H1 (cell line): ENCODE measurements at regions not wholly inside any gene's neighbourhood (a gene's known extent, or its start where the extent isn't known, plus 50 kb on each side); places are given as distances from the start of the nearest gene placed in this dataset.

Source experiments
- BACH1 ChIP-seq: IDR thresholded peaks from 2 replicates; pipeline ENCODE4 v1.6.1; 2012; ENCODE audit warnings: low read length, improper control_type of control experiment
- EGR1 ChIP-seq: IDR thresholded peaks from 2 replicates; pipeline ENCODE4 v1.6.1; 2011; ENCODE audit warnings: low read depth, low read length, borderline replicate concordance
- SAP30 ChIP-seq: fragments of 300-600 bp; sonication (generic); IDR thresholded peaks from 2 replicates; pipeline ENCODE4 v1.7.1; 2012; ENCODE audit warnings: low read length, moderate library complexity, mild to moderate bottlenecking, inconsistent platforms; ENCODE audit not compliant: insufficient read depth, insufficient replicate concordance
- SIRT6 ChIP-seq: IDR thresholded peaks from one replicate; pipeline ENCODE4 v1.7.1; 2012; ENCODE audit warnings: low read length, inconsistent platforms
- TF ChIP-seq, protein P1 (sequence below): IDR thresholded peaks from 2 replicates; pipeline ENCODE4 v1.6.1; 2012; ENCODE audit warnings: inconsistent platforms

GRCh38 chr5:109611505-109611904, 78.2 kb upstream of the MAN2A1 start (continued):
- no peak for TF ChIP-seq EGR1
- TF ChIP-seq, protein P1, sequence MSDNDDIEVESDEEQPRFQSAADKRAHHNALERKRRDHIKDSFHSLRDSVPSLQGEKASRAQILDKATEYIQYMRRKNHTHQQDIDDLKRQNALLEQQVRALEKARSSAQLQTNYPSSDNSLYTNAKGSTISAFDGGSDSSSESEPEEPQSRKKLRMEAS, result no peak
- no peak for TF ChIP-seq SIRT6
- no peak for TF ChIP-seq SAP30
- no peak for TF ChIP-seq BACH1
